K562 (cell line): ENCODE measurements at regions not wholly inside any gene's neighbourhood (a gene's known extent, or its start where the extent isn't known, plus 50 kb on each side); places are given as distances from the start of the nearest gene placed in this dataset.

ENCODE experiments used
- ATAC-seq: fragments of 200-7000 bp; cut with Tn5 transposase; 3 replicates; pipeline ENCODE4 v1.9.1; 2020; ENCODE audit warnings: moderate library complexity
- BruUV-seq: library from RNA; stranded (reverse); fragments of 400-500 nt; replicated peaks from 2 replicates; lab custom pipeline; 2021; lab: Mats Ljungman, UMichigan
- CTCF ChIA-PET: fragments of 300-600 bp; formaldehyde crosslinking; extraction: SDS; loops from one replicate; lab custom pipeline; 2021; ENCODE audit warnings: low intra/inter-chr PET ratio; lab: Yijun Ruan, JAX
- POLR2A ChIA-PET: fragments of 300-600, 350-650 bp; sonication (Branson Sonifier 250); formaldehyde crosslinking; extraction: SDS; loops from one replicate; lab custom pipeline; 2021; ENCODE audit warnings: antibody characterized with exemption, inconsistent platforms; lab: Yijun Ruan, JAX
- DNase-seq, 4 experiments: peaks; one replicate each; pipeline versions ENCODE4 v3.0.0 to v3.0.0-alpha.2; 2011 to 2018; ENCODE audit warnings: low spot score in 3 of 4, mixed read lengths in 3 of 4; ENCODE audit errors: extremely low read depth in 1 of 4
- FAIRE-seq: peaks from 2 replicates; lab custom pipeline; 2011; peaks lifted over from hg19 to GRCh38; lab: Jason Lieb, UNC
- H2AFZ ChIP-seq: 2 replicates; pipeline ENCODE4 v1.6.0; 2011; ENCODE audit warnings: low read depth, low read length, control low read depth, inconsistent platforms
- H3K27ac ChIP-seq: fragments of 200-600 bp; 3 replicates; pipeline ENCODE4 v1.8.0; 2011; ENCODE audit warnings: low read depth, mild to moderate bottlenecking, control low read depth, inconsistent platforms, low read length, moderate library complexity, mixed read lengths; ENCODE audit errors: extremely low read depth
- H3K27me3 ChIP-seq, 2 experiments: fragments of 300-600 bp in 1 of 2; 2 replicates in 1 of 2; 3 replicates in 1 of 2; pipeline versions ENCODE4 v1.6.0 to v1.8.0; 2011; ENCODE audit warnings: inconsistent platforms in 2 of 2, low read length in 2 of 2, mild to moderate bottlenecking in 1 of 2, mixed read lengths in 1 of 2, moderate library complexity in 1 of 2; ENCODE audit not compliant: control insufficient read depth in 2 of 2, insufficient read depth in 2 of 2
- H3K36me3 ChIP-seq: fragments of 300-600 bp; 3 replicates; pipeline ENCODE4 v1.8.0; 2011; ENCODE audit warnings: mild to moderate bottlenecking, low read length, inconsistent platforms; ENCODE audit not compliant: control insufficient read depth, insufficient read depth
- H3K4me1 ChIP-seq, 2 experiments: fragments of 200-600 bp in 1 of 2; replicated peaks in 1 of 2; 2 replicates in 1 of 2; 3 replicates in 1 of 2; pipeline versions ENCODE4 v1.5.1 to v1.8.0; 2011; ENCODE audit warnings: inconsistent platforms in 2 of 2, low read length in 2 of 2, mild to moderate bottlenecking in 1 of 2, mixed read lengths in 1 of 2, moderate library complexity in 1 of 2; ENCODE audit not compliant: control insufficient read depth in 2 of 2, insufficient read depth in 2 of 2
- H3K4me2 ChIP-seq: 2 replicates; pipeline ENCODE4 v1.6.1; 2011; ENCODE audit warnings: low read length, control low read depth, inconsistent platforms, mixed read lengths; ENCODE audit not compliant: insufficient read depth
- H3K4me3 ChIP-seq: fragments of 200-600 bp; sonication (generic), shearing (Covaris generic); 2 replicates; pipeline ENCODE4 v1.5.1; 2016; ENCODE audit warnings: control low read depth, inconsistent platforms
- H3K79me2 ChIP-seq: fragments of 200-600 bp; 3 replicates; pipeline ENCODE4 v1.8.0; 2011; ENCODE audit warnings: low read length, inconsistent platforms; ENCODE audit not compliant: control insufficient read depth, insufficient read depth
- H3K9ac ChIP-seq, 2 experiments: 2 replicates each; pipeline versions ENCODE4 v1.6.0 to v1.6.1; 2011; ENCODE audit warnings: low read depth in 2 of 2, low read length in 2 of 2, control low read depth in 1 of 2, inconsistent platforms in 1 of 2, mild to moderate bottlenecking in 1 of 2, mixed read lengths in 1 of 2; ENCODE audit not compliant: insufficient read depth in 1 of 2
- H3K9me1 ChIP-seq: one replicate; pipeline ENCODE4 v1.6.0; 2011; ENCODE audit warnings: inconsistent platforms, mild to moderate bottlenecking, low read length, moderate library complexity; ENCODE audit not compliant: control insufficient read depth, insufficient read depth
- H3K9me3 ChIP-seq: replicated peaks from 2 replicates; pipeline ENCODE4 v1.5.1; 2011; ENCODE audit warnings: low read depth, low read length, inconsistent platforms; ENCODE audit not compliant: control insufficient read depth, insufficient read depth
- H4K20me1 ChIP-seq: replicated peaks from 2 replicates; pipeline ENCODE4 v1.6.1; 2011; ENCODE audit warnings: low read length, inconsistent platforms, mixed read lengths; ENCODE audit not compliant: control insufficient read depth, insufficient read depth
- EHMT2 ChIP-seq: fragments of 450-650 bp; IDR thresholded peaks from 2 replicates; pipeline ENCODE4 v1.6.1; 2018; ENCODE audit warnings: antibody characterized with exemption
- IRF2 ChIP-seq: sonication (generic); formaldehyde crosslinking; IDR thresholded peaks from 2 replicates; pipeline ENCODE4 v1.8.1; 2022; ENCODE audit warnings: mild to moderate bottlenecking, missing genetic modification reagents
- JUN ChIP-seq, 2 experiments: sonication (generic) in 1 of 2; formaldehyde crosslinking in 1 of 2; IDR thresholded peaks; 2 replicates each; pipeline versions ENCODE4 v1.6.1 to v1.8.0; 2012 to 2022; ENCODE audit warnings: borderline replicate concordance in 2 of 2, mild to moderate bottlenecking in 2 of 2, improper control_type of control experiment in 1 of 2, low read depth in 1 of 2, low read length in 1 of 2, missing genetic modification reagents in 1 of 2
- MTA1 ChIP-seq: fragments of 450-650 bp; IDR thresholded peaks from 2 replicates; pipeline ENCODE4 v1.6.1; 2017; ENCODE audit warnings: borderline replicate concordance
- NUFIP1 ChIP-seq: fragments of 450-650 bp; IDR thresholded peaks from 2 replicates; pipeline ENCODE4 v1.6.1; 2018; ENCODE audit not compliant: partially characterized antibody
- PCBP2 ChIP-seq: fragments of 200-400 bp; formaldehyde crosslinking; IDR thresholded peaks from 2 replicates; pipeline ENCODE4 v1.6.1; 2018; ENCODE audit warnings: low read length, low read depth, mild to moderate bottlenecking, moderate library complexity; ENCODE audit not compliant: poor library complexity, severe bottlenecking
- ZNF24 ChIP-seq: fragments of 450-650 bp; IDR thresholded peaks from 2 replicates; pipeline ENCODE4 v1.6.1; 2016
- ZNF699 ChIP-seq: fragments of 250-450 bp; sonication (Bioruptor Pico); IDR thresholded peaks from 2 replicates; pipeline ENCODE4 v1.8.0; 2021; ENCODE audit warnings: mild to moderate bottlenecking, moderate library complexity; ENCODE audit not compliant: insufficient replicate concordance
- WGBS: fragments of 100-300 bp; shearing (Covaris generic); methylation state at CpG from one replicate; pipeline ENCODE4 v1.1.6; 2016; ENCODE audit warnings: low coverage, mixed read lengths; ENCODE audit not compliant: insufficient coverage; ENCODE audit errors: missing lambda C conversion rate; 5-methylcytosine and 5-hydroxymethylcytosine counted together
- in situ Hi-C: fragments of 300-500 bp; cut with MboI; formaldehyde crosslinking; loops from 4 replicates; pipeline ENCODE4 v1.15.0; 2018; ENCODE audit warnings: inconsistent platforms, mixed read lengths
- intact Hi-C: fragments of 100-400 bp; cut with micrococcal nuclease; formaldehyde crosslinking; loops from 2 replicates; pipeline ENCODE4 v1.14.2; 2022
- TF ChIP-seq, protein P1 (sequence below): sonication (generic); formaldehyde crosslinking; IDR thresholded peaks from 2 replicates; pipeline ENCODE4 v1.8.0; 2022; ENCODE audit warnings: missing genetic modification reagents, mild to moderate bottlenecking, borderline replicate concordance

GRCh38 chr4:33057736-33058135 is 2337.6 kb downstream of the PCDH7 start:
- no peaks in the 10 kb centered on the region for H4K20me1 ChIP-seq
- no peak for DNase-seq
- no peak overlapping the region for H3K27ac ChIP-seq
- no peaks in the 10 kb centered on the region for H3K9me1 ChIP-seq
- WGBS: 0% methylated on average over 1 of the region's 1 CpG
- no peak for FAIRE-seq
- no peak for ATAC-seq
- TF ChIP-seq NUFIP1: no peak
- no peak for TF ChIP-seq ZNF24
- no peak for TF ChIP-seq JUN (IDR thresholded peaks at IDR 0.05; ENCODE audit: borderline replicate concordance, low read depth, low read length)
- TF ChIP-seq JUN (CRISPR knock-in tag; IDR thresholded peaks at IDR 0.05; ENCODE audit: borderline replicate concordance): no peak
- no peak for TF ChIP-seq ZNF699
- TF ChIP-seq, protein P1, sequence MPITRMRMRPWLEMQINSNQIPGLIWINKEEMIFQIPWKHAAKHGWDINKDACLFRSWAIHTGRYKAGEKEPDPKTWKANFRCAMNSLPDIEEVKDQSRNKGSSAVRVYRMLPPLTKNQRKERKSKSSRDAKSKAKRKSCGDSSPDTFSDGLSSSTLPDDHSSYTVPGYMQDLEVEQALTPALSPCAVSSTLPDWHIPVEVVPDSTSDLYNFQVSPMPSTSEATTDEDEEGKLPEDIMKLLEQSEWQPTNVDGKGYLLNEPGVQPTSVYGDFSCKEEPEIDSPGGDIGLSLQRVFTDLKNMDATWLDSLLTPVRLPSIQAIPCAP (CRISPR knock-in tag): no peak
- TF ChIP-seq IRF2 (CRISPR knock-in tag): no peak
- no peak for TF ChIP-seq PCBP2
- no peak for TF ChIP-seq EHMT2
- no peak for TF ChIP-seq MTA1
- H3K4me3 ChIP-seq: no peak overlapping the region
- BruUV-seq: no TSS peak
- H3K9ac ChIP-seq: no peak overlapping the region
- no peak overlapping the region for H2AFZ ChIP-seq
- no peaks in the 10 kb centered on the region for H3K27me3 ChIP-seq
- H3K79me2 ChIP-seq: no peaks in the 10 kb centered on the region
- intact Hi-C loops (no loop called here), in situ Hi-C loops (no loop called here)
- no peaks in the 10 kb centered on the region for H3K9me3 ChIP-seq
- H3K4me2 ChIP-seq: no peak overlapping the region
- ChIA-PET CTCF (no interaction called here), POLR2A (no interaction called here)
- H3K36me3 ChIP-seq: no peaks in the 10 kb centered on the region
- H3K4me1 ChIP-seq: no peaks in the 10 kb centered on the region
